ENCODE measurements at regions not wholly inside any gene's neighbourhood (a gene's known extent, or its start where the extent isn't known, plus 50 kb on each side); places are given as distances from the start of the nearest gene placed in this dataset.

DNA sequence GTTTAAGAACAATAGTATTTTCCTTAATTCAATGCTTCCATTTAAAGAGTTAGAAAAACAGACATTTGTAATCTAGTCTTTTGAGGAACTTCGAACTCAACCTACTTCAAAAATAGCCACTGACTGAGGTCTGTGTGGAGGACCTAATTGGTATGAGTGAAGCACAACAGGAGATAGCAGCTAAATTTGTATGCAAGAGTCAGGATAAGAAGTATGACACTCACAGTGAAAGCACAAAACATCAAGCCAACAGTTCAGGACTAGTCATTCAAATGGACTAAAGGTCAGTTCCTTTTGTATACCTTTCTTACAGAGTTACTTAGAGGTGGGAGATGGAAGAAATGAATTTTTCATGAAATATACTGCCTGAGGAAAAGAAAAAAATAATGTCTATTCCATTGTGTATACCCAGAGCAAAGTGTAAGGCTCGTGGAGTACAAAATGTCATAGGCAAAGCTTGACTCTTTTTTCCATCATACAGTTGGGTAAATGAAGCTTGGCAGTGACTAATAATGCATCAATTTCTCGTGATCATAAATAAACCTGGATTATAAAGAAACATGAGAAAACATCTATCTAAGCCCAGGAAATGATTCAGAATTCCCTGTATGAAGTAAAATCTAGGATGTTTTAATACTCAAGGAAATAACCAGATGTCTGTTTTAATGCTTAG is 1005.2 kb upstream of the CADM2 start:
- TF ChIP-seq CTCF (IDR thresholded peaks at IDR 0.05) (no peak), POLR2A (IDR thresholded peaks at IDR 0.05) (no peak)
